ENCODE measurements at regions not wholly inside any gene's neighbourhood (a gene's known extent, or its start where the extent isn't known, plus 50 kb on each side); places are given as distances from the start of the nearest gene placed in this dataset.

- BruUV-seq (replicated peaks), result no TSS peak
- intact Hi-C loops (cut with micrococcal nuclease; ENCODE audit: unreplicated experiment), result no loop called here
- CTCF ChIA-PET (ENCODE audit: unreplicated experiment), result no interaction called here
- POLR2A ChIA-PET, result no interaction called here
- Histone ChIP-seq H3K4me1 (ENCODE audit: insufficient read depth, low read length, poor library complexity, severe bottlenecking) (no peaks in the 10 kb centered on the region), H3K9me2 (ENCODE audit: insufficient read depth, low read length) (no peaks in the 10 kb centered on the region), H2AFZ (ENCODE audit: low read length) (no peak overlapping the region), H3K4me2 (ENCODE audit: low read length) (no peak overlapping the region), H3K27ac (ENCODE audit: low read depth, low read length, poor library complexity, severe bottlenecking) (no peak overlapping the region), H3K4me3 (ENCODE audit: low read depth, low read length, poor library complexity, severe bottlenecking) (no peak overlapping the region), H3K36me3 (ENCODE audit: insufficient read depth, low read length) (no peaks in the 10 kb centered on the region), H4K20me1 (ENCODE audit: insufficient read depth, low read length) (no peaks in the 10 kb centered on the region), H3K9me3 (ENCODE audit: low read length) (no peaks in the 10 kb centered on the region), H3K79me2 (ENCODE audit: insufficient read depth, low read depth, low read length) (no peaks in the 10 kb centered on the region)
- DNase-seq (ENCODE audit: low spot score), result no peak
- TF ChIP-seq CTCF (conservative IDR thresholded peaks at IDR 0.05; ENCODE audit: low read length) (no peak), EZH2phosphoT487 (IDR thresholded peaks at IDR 0.05; ENCODE audit: borderline replicate concordance, low read depth, low read length) (no peak)
Measured at GRCh38 chr16:17566656-17567450, 96.1 kb upstream of the XYLT1 start.

GRCh38 chr16:17566075-17566474, 95.3 kb upstream of the XYLT1 start:
- Histone ChIP-seq H3K4me1 (ENCODE audit: insufficient read depth, low read length, poor library complexity, severe bottlenecking) (no peaks in the 10 kb centered on the region), H3K9me3 (ENCODE audit: low read length) (no peaks in the 10 kb centered on the region), H3K27ac (ENCODE audit: low read depth, low read length, poor library complexity, severe bottlenecking) (no peak overlapping the region), H3K36me3 (ENCODE audit: insufficient read depth, low read length) (no peaks in the 10 kb centered on the region), H4K20me1 (ENCODE audit: insufficient read depth, low read length) (no peaks in the 10 kb centered on the region), H2AFZ (ENCODE audit: low read length) (no peak overlapping the region), H3K79me2 (ENCODE audit: insufficient read depth, low read depth, low read length) (no peaks in the 10 kb centered on the region), H3K9me2 (ENCODE audit: insufficient read depth, low read length) (no peaks in the 10 kb centered on the region), H3K4me2 (ENCODE audit: low read length) (no peak overlapping the region), H3K4me3 (ENCODE audit: low read depth, low read length, poor library complexity, severe bottlenecking) (no peak overlapping the region)
- ChIA-PET CTCF (ENCODE audit: unreplicated experiment) (interaction anchor here (0.6 kb wide), 1 partner anchor 102 kb away, joined by 3 read pairs; no protein-coding TSS in a partner anchor), POLR2A (no interaction called here)
- TF ChIP-seq EZH2phosphoT487 (IDR thresholded peaks at IDR 0.05; ENCODE audit: borderline replicate concordance, low read depth, low read length), result no peak
- intact Hi-C loops (cut with micrococcal nuclease; ENCODE audit: unreplicated experiment), result no loop called here
- no TSS peak for BruUV-seq (replicated peaks)
- no peak for DNase-seq (ENCODE audit: low spot score)

GRCh38 chr16:17565605-17566004, 94.8 kb upstream of the XYLT1 start:
- Histone ChIP-seq H3K4me3 (ENCODE audit: low read depth, low read length, poor library complexity, severe bottlenecking) (no peak overlapping the region), H3K9me2 (ENCODE audit: insufficient read depth, low read length) (no peaks in the 10 kb centered on the region), H3K4me2 (ENCODE audit: low read length) (no peak overlapping the region), H3K79me2 (ENCODE audit: insufficient read depth, low read depth, low read length) (no peaks in the 10 kb centered on the region), H3K4me1 (ENCODE audit: insufficient read depth, low read length, poor library complexity, severe bottlenecking) (no peaks in the 10 kb centered on the region), H3K36me3 (ENCODE audit: insufficient read depth, low read length) (no peaks in the 10 kb centered on the region), H4K20me1 (ENCODE audit: insufficient read depth, low read length) (no peaks in the 10 kb centered on the region), H3K9me3 (ENCODE audit: low read length) (no peaks in the 10 kb centered on the region), H3K27ac (ENCODE audit: low read depth, low read length, poor library complexity, severe bottlenecking) (no peak overlapping the region), H2AFZ (ENCODE audit: low read length) (no peak overlapping the region)
- POLR2A ChIA-PET, result no interaction called here
- no TSS peak for BruUV-seq (replicated peaks)
- no peak for DNase-seq (ENCODE audit: low spot score)
- CTCF ChIA-PET (ENCODE audit: unreplicated experiment), result interaction anchor here (0.6 kb wide), 1 partner anchor 101 kb away, joined by 3 read pairs; no protein-coding TSS in a partner anchor
- intact Hi-C loops (cut with micrococcal nuclease; ENCODE audit: unreplicated experiment), result no loop called here
- no peak; the same call in 1 of the 2 replicates for TF ChIP-seq CTCF (conservative IDR thresholded peaks at IDR 0.05; ENCODE audit: low read length)
